NCI-H146 (cell line): ENCODE measurements at regions not wholly inside any gene's neighbourhood (a gene's known extent, or its start where the extent isn't known, plus 50 kb on each side); places are given as distances from the start of the nearest gene placed in this dataset.
"Not testable (repeated sequence)": the region's sequence is repeated elsewhere in the genome, so short reads cannot be mapped to it uniquely, and the experiment has no call there.

Experiments
- DNase-seq: peaks from one replicate; lab custom pipeline; 2025; lab: John Stamatoyannopoulos, UW

DNA sequence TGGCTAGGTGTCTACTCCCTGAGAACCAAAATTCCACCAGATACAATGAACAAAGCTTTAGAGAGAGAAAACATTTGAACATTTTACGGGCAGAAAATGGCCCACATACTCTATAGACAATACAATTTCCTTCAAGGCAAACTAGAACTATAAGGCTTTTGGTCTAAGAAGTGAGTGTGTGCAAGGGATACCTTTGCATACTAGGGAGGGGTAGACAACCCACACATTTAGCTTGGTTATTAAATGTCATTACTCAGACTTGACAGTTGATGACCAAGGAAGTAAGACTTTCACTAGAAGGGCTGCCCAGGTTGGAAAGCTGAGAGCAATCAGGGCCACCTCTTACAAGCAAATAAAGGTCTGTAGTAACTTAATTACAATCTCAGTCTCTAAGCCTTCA, 64.0 kb upstream of the PLEKHM1 start:
- not testable (repeated sequence) for DNase-seq

DNA sequence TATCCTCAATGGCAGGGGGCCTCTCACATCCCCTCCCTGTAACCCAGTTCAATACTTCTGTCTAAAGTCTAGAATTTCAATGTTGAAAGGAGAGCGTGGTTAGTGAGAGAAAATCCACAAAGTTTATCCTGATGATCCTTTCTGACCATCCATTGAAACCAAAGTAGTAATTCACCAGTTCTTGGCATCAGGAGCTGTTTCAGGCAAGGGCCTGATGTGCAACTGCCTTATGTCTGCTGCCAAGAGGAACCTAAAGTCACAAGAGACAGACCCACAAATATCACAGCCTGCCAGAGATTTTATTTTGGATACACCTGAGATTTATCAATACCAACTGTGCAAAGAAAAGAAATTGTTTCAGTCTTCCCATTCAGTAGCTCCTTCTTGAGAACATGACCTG, 68.3 kb upstream of the PLEKHM1 start:
- DNase-seq, result not testable (repeated sequence)

DNA sequence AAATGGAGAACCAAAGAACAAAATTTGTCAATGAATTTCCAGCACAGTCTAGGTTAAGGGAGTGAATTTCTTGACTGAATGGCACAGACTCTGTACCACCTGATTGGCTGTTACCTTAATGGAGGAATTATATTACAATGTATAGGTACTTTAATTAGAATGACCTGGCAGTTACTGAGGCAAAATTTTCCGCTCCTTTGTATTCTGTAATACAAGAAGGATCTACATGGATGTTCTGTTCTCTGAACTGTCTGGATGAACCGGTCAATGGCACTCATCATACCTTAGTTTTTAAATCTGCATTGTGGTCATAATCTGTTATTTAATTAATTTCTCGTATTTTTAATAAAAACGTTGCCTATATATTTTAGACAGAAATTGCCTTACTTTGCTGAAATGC, 72.3 kb upstream of the PLEKHM1 start:
- not testable (repeated sequence) for DNase-seq

DNA sequence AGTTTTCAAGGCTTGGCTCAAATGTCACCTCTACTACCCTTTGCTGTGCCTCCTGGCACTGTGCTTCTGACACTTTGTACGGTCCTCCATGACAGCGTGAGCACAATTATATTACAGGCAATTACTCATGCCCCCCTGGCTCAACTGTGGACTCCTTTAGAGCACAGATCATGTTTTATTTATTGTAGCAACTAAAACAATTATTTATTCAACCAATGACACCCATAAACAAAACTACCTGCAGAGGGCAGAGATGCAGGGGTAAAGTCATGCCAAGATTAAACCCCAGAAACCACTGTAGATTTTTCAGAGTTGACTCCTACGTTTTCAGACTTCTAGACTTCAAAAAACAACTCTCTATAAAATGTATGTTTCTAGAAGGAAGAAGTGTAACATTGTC, 72.8 kb upstream of the PLEKHM1 start:
- DNase-seq, result not testable (repeated sequence)

DNA sequence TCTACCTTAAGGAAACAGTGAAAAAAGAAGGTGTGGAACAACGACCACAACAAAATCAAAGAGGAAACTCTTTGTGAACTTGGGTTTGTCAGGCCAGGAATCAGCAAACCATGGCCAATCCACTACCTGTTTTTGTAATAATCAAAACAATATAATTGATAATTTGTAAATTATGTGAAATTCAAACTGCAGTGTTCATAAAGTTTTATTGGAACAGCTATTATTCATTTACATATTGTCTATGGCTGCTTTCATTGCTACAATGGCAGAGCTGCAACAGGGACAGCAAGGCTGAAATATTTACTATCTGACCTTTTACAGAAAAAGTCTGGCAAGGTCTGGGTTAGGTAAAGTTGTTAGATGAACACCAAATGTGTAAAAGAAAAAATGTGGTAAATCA, 77.8 kb upstream of the PLEKHM1 start:
- DNase-seq, result not testable (repeated sequence)

DNA sequence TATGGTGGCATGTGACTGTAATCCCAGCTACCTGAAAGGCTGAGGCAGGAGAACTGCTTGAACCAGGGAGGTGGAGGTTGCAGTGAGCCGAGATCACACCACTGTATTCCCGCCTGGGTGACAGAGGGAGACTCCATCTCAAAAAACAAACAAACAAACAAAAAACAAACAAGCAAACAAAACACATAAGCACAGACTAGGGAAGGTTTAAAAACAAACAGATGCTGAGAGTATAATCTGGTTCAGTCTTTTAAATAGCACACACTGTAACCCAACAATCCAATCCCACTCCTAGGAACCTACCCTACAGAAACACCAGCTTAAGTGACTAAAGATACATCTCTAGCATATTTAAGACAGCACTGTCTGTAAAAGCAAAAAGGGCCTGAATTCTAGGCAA, 82.8 kb upstream of the PLEKHM1 start:
- not testable (repeated sequence) for DNase-seq

DNA sequence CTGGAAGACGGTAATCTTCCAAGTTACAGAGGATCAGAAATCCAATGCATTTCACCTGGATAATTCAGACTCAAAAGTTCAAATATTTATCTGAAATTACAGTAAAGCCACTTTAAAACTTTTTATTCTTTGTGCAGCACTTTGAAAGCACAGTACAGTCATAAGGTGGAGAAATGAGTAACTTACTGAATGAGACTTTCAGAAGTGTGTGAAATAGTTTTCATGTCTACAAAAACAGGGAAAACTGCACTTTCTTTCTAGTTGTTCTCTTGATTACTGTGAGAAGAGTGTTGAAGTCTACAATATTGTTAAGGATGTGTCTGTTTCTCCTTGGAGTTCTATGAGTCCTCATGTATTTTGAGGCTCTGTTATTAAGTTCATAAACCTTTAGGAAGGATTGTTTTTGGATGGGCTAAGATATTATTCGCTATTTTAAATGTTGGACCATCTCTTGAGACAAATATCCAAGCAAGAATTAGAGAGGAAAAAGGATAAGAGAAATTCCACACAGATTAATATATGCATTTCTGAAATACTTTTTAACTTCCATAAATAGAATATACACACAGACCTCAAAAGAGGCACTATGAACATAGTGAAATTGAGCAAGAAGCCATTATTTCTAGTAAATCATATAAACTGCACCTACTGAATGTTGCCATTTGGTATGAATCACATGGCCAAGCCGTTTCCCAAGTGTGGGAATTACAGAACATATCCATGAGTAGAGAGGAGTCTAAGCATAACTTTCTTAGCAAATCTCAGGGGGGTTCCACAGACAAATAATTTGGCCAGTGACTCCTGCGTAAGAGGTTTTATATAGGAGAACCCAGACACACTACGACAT, 83.6 kb upstream of the PLEKHM1 start:
- DNase-seq, result no peak

DNA sequence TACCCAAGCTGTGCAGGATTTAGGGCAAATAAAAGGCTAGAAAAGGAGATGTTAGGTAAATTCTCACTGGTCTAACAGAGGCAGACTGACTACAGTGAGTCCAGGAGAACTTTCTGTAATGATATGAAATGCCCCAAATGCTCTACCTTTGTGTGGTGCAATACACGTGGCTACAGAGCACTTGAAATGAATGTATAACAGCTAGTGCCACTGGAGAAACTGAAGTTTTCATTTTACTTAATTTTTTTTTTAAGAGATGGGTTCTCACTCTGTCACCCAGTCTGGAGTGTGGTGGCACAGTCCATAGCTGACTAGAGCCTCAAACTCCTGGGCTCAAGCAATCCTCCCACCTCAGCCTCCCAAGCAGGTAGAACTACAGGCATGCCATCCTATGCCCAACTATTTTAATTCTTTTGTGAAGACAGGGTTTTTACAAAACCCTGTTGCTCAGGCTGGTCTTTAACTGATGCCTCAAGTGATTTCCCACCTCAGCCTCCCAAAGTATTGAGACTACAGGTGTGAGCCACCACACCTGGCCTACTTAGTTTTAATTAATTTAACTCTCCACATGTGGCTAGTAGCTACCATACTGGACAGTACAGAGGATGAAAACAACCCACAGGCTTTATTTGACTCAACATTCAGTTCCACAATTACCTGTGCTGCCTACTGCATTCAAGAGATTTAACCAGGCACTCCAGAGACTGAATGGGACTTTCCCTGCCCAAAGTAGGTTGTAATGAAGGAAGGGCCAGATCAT, 84.8 kb upstream of the PLEKHM1 start:
- DNase-seq, result no peak

DNA sequence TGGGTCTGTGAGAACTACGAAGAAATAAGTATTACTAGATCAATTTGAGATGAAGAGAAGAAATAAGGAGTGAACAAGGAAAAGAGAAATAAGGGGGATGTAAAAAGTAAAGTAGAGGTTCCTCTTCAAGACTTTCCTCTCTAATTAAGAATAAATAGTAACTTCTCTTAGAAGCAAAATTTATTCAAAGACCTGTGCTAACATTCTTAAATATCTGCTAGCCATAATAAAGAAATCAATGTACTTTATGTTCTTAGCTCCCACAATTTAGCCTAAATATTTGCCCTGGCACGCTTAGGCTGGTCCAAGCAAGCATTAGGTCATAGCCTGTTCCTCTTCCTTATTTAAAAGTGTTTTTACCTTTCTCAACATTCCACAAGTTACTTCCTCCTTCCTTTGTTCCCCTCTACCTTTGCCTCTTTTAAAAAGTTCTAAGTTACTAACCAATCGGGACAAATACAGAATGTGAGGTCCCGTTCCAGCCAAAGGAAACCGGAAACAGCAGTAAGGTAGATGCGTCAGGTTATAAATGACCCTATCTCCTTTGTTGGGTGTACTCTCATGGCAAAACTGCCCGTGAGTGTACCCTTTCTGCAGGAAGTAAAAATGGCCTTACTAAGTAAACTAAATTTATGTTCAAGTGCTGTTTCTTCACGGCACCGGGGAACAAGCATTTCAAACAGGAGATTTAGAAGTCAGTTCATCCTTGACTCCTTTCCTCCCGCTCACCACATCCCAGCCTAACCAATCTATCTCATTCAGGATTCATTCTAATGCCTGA, 86.2 kb upstream of the PLEKHM1 start:
- DNase-seq, result not testable (repeated sequence)

DNA sequence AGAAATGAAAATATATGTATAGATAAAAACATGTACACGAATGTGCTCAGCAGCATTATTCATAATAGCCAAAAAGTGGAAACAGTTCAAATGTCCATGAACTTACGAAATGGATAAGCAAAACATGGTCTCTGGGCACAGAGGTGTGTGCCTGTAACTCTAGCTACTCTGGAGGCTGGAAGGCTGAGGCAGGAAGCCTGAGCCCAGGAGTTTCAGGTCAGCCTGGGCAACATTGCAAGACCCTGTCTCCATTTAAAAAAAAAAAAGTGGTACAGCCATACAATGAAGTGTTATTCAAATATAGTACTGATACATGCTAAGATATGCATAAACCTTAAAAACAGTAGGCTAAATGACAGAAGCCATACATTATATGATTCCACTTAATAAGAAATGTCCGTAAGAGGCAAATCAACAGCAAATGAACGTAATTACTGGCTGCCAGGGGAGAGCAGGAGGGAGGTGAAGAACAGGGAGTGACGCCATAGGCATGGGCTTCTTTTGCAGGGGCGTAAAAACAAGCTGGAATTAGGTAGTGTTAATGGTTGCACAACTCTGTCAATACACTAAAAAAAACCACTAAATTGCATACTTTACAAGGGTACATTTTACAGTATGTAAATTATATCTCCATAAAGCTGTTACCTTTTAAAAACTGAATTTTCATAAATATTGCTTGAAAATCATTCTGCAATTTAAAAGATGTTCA, 87.2 kb upstream of the PLEKHM1 start:
- DNase-seq, result no peak

DNA sequence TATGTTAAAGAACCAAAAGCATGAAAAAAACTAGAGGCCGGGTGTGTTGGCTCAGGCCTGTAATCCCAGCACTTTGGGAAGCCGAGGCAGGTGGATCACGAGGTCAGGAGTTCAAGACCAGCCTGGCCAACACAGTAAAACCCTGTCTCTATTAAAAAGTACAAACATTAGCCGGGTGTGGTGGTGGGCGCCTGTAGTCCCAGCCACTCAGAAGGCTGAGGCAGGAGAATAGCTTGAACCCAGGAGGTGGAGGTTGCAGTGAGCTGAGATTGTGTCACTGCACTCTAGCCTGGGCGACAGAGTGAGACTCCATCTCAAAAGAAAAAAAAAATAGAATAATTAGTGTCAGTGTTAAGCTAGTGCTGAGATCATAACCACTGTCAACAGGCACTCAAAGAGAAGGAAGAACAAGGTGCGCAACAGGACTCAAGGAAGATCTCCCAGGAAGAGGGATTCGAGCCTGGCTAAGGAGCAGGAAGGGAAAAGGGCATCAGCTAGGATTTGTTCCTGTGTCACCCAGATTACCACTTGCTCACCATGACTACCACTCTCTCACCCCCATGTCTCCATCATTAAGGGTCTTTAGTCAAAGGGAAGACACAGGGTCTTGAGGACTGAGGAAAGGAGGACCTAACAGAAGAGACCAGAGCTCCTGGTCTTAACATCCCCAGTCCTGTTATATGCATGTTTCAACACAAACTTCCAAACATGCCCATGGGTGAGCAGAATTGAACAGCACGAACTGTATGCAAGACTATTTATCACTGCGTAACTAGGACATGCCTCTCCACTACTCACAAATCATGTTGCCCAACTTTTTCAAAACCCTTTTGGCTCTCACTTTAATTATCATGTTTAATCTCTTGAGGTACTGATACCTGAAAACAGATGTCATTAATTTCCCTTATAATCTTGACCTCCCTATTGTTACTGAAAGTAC, 88.3 kb upstream of the PLEKHM1 start:
- no peak for DNase-seq

DNA sequence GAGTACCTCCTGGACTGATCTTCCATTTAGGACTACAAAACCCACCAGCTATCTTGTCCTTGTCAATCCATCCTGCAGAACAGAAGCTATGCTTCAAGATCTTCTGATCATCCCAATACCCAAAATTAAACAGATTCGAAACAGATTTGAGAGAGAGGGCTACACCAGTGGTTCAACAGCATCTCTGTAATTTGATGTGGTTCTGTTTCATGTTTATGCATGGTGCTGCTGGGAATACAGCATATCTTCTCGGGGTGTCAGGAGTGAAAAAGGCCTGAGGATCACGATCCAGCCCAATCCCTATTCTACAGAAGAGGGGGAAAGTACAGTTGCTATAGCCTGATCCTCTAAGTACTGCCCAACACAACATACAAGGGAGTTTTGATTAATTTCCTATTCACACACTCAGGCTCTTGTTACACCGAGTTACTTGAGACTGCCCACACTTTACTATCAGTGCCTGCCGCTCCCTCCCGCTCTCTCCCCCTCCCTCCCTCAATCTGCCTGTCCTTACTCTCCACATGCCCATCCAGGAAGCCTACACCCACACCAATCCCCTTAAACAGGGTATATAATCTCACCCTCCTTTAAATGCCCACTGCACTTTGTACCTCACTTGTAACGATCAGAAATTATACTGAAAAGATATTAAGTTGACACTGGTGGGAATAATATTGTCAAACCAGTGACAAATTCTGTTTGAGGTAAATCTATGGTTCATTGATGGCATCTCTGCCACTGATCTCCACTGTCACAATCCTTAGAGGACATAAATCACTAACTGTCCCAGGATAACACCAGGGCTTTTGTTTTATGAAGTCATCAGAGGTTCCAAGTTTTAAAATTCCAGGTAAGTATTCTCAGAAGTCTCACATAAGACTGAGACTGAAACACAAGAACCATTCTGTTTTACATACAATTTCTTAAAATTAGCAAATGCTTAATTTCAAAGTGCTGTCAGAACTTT, 89.3 kb upstream of the PLEKHM1 start:
- DNase-seq, result no peak

DNA sequence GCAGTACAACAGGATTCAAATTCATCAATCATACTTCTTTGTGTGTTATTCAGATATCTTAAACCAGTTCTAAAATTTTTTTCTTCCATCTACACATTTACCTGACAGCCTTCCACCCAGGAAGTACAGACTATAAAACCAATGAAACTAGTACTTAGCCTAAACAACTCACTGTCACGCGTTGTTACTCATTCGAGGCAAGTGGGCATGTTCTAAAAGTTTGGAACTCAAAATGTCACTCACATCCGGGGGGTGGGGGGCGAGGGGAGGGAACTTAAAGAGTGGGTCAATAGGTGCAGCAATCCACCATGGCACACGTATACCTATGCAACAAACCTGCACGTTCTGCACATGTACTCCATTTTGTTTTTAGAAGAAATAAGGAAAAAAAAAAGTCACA, 90.4 kb upstream of the PLEKHM1 start:
- no peak for DNase-seq

DNA sequence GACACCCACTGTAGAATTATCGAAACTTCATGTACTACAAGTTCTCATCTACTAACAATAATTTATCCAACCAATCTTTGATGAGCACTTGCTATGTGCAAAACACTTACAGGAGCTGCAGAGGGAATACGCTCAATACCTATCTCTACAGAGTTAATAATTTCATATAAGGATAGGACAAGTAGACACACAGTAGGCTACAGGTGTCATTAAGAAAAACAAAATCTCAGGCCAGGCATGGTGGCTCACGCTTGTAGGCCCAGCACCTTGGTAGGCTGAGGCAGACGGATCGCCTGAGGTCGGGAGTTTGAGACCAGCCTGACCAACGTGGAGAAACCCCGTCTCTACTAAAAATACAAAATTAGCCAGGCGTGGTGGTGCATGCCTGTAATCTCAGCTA, 91.3 kb upstream of the PLEKHM1 start:
- DNase-seq, result no peak

DNA sequence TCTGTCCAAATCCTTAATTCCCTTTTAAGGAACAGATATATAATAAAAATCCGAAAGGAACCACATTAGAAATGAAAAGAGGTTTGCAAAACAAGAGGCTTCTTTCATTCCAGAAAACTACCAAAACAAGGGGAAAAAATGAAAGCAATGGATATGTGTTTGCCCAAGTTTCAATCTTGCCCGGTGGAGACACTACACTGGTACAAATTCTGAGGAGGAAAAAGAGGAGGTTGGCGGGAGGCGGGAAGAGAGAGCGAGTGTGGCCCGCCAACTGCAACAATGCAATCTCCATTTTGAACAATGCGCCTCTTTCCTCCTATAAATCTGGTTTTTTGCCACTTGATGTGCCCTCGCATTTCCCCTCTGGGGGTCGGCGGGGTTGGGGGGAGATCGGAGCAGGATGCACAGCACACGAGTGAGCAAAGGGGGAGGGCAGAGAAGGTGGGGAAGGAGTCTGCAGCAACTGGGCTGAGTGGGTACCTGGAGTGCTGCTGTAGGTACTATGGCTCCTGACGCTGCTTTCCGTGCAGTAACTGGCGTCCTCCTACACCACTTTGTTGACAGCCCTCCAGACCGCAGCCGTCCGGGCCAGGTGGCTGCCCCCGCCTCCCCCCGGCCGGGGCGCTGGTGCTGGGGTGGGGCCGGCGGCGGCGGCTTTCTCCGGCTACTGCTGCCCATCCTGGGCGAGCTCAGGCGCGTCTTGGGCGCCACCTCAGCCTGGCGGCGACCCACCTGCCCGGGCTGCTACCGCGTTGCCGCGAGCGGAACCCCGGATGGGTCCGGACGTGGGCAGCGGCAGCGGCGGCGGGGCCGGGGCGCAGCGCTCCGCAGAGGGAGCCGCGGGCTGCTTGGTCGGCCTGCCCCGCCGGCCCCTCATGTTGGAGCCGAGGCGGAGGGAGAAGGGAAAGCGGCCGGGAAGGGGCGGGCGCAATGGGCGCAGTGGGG, 93.8 kb upstream of the PLEKHM1 start:
- DNase-seq, result no peak

DNA sequence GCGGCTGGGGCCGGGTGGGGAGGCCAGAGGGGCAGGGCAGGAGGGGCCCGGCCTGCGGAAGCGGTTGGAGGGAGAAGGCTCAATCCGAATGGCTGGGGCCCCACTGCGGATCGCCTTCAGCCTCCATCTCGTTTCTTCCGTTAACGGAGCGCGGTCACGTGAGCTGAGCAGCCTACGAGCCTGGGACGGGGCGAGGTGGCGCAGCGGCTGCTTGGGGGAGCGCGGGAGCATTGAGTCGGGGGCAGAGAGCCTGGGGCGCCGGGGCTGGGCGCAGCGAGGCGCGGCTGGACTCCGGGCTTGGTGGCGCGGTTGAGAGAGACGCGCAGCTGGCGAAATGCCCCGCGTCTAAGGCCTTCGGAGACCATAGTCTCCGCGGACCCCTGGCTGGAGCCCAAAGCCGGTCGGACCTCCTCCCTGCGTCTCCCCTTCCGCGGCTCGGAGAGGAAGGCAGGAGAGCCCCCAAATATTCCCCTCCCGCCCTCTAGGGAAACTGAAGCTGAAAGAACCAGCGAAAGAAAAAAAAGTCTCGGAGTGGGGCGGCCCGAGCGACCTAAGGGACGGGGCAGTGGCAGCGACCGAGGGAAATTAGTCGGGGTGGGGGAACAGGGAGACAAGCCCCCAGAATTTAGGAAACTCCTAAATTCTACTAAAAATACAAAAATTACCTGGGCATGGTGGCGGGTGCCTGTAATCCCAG, 94.7 kb upstream of the PLEKHM1 start:
- not testable (repeated sequence) for DNase-seq

DNA sequence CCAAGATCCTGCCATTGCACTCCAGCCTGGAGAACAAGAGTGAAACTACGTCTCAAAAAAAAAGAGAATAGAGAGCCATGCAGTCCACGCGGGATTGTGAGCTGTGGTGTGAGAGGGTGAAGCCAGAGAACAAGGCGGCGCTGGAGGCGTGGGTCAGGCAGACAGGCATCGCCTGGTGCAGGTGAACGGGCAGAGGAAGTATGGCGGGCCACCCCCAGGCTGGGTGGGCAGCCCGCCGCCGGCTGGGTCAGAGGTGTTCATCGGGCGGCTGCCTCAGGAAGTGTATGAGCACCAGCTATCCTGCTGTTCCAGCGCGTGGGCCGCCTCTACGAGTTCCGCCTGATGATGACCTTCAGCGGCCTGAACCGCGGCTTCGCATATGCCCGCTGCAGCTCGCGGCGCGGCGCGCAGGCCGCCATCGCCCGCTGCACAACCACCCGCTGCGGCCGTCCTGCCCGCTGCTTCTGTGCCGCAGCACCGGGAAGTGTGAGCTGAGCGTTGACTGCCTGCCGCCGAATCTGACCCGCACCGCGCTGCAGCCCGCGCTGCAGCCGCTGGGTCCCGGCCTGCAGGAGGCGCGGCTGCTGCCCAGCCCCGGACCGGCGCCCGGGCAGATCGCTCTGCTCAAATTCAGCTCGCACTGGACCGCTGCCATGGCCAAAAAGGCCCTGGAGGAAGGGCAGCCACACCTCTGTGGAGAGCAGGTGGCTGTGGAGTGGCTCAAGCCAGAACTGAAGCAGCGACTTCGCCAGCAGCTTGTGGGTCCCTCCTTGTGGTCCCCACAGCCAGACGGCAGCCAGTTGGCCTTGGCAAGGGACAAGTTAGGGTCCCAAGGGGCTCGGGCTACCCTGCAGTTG, 95.5 kb upstream of the PLEKHM1 start:
- DNase-seq, result not testable (repeated sequence)
